ENCODE measurements at regions not wholly inside any gene's neighbourhood (a gene's known extent, or its start where the extent isn't known, plus 50 kb on each side); places are given as distances from the start of the nearest gene placed in this dataset.
"Not testable (repeated sequence)": the region's sequence is repeated elsewhere in the genome, so short reads cannot be mapped to it uniquely, and the experiment has no call there.

GRCh38 chr2:91597436-91597835, 2906.0 kb downstream of the RPIA start:
- not testable (repeated sequence) for TF ChIP-seq ZNF8 (CRISPR knock-in tag; IDR thresholded peaks at IDR 0.05); ESRRG (CRISPR knock-in tag; IDR thresholded peaks at IDR 0.05); ZNF565 (CRISPR knock-in tag; conservative IDR thresholded peaks at IDR 0.05; ENCODE audit: low read depth); PATZ1 (CRISPR knock-in tag; IDR thresholded peaks at IDR 0.05; ENCODE audit: borderline replicate concordance); CSRNP3 (CRISPR knock-in tag; IDR thresholded peaks at IDR 0.05)
